ENCODE measurements at regions not wholly inside any gene's neighbourhood (a gene's known extent, or its start where the extent isn't known, plus 50 kb on each side); places are given as distances from the start of the nearest gene placed in this dataset.

GRCh38 chr2:64770137-64770780, 116.5 kb upstream of the SERTAD2 start:
- TF ChIP-seq, protein P1, sequence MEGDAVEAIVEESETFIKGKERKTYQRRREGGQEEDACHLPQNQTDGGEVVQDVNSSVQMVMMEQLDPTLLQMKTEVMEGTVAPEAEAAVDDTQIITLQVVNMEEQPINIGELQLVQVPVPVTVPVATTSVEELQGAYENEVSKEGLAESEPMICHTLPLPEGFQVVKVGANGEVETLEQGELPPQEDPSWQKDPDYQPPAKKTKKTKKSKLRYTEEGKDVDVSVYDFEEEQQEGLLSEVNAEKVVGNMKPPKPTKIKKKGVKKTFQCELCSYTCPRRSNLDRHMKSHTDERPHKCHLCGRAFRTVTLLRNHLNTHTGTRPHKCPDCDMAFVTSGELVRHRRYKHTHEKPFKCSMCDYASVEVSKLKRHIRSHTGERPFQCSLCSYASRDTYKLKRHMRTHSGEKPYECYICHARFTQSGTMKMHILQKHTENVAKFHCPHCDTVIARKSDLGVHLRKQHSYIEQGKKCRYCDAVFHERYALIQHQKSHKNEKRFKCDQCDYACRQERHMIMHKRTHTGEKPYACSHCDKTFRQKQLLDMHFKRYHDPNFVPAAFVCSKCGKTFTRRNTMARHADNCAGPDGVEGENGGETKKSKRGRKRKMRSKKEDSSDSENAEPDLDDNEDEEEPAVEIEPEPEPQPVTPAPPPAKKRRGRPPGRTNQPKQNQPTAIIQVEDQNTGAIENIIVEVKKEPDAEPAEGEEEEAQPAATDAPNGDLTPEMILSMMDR (IDR thresholded peaks at IDR 0.05; ENCODE audit: low read depth, low read length) = no peak
- TF ChIP-seq EZH2phosphoT487 (IDR thresholded peaks at IDR 0.05; ENCODE audit: low read depth) = no peak
